MCF 10A (cell line): ENCODE measurements at regions not wholly inside any gene's neighbourhood (a gene's known extent, or its start where the extent isn't known, plus 50 kb on each side); places are given as distances from the start of the nearest gene placed in this dataset.

ENCODE experiments used
- BruUV-seq: library from RNA; stranded (reverse); fragments of 400-500 nt; replicated peaks from 2 replicates; lab custom pipeline; 2021; lab: Mats Ljungman, UMichigan
- CTCF ChIA-PET: fragments of 300-600 bp; sonication (Branson Sonifier 250); formaldehyde crosslinking; extraction: SDS; loops from one replicate; lab custom pipeline; 2021; ENCODE audit warnings: antibody characterized with exemption, inconsistent platforms; lab: Yijun Ruan, JAX
- POLR2A ChIA-PET: fragments of 300-600, 350-650 bp; sonication (Branson Sonifier 250); formaldehyde crosslinking; extraction: SDS; loops from one replicate; lab custom pipeline; 2020; ENCODE audit warnings: antibody characterized with exemption, inconsistent platforms; lab: Yijun Ruan, JAX
- DNase-seq: peaks from one replicate; pipeline ENCODE4 v3.0.0-alpha.2; 2018; ENCODE audit not compliant: unreplicated experiment
- H3K27ac Mint-ChIP-seq: one replicate; pipeline ENCODE4 v1.8.0; 2022; ENCODE audit warnings: mild to moderate bottlenecking, low read depth, mixed read lengths; ENCODE audit not compliant: unreplicated experiment
- H3K27me3 Mint-ChIP-seq: one replicate; pipeline ENCODE4 v1.8.0; 2022; ENCODE audit warnings: mixed read lengths; ENCODE audit not compliant: insufficient read depth, unreplicated experiment
- H3K36me3 Mint-ChIP-seq: one replicate; pipeline ENCODE4 v1.8.0; 2022; ENCODE audit warnings: mild to moderate bottlenecking, moderate library complexity, mixed read lengths; ENCODE audit not compliant: insufficient read depth, unreplicated experiment
- H3K4me1 Mint-ChIP-seq: one replicate; pipeline ENCODE4 v1.8.0; 2022; ENCODE audit warnings: mixed read lengths; ENCODE audit not compliant: insufficient read depth, unreplicated experiment
- H3K4me3 Mint-ChIP-seq: one replicate; pipeline ENCODE4 v1.8.0; 2022; ENCODE audit warnings: mild to moderate bottlenecking, moderate library complexity, mixed read lengths; ENCODE audit not compliant: unreplicated experiment
- H3K9me3 Mint-ChIP-seq: one replicate; pipeline ENCODE4 v1.8.0; 2022; ENCODE audit warnings: mixed read lengths; ENCODE audit not compliant: unreplicated experiment
- intact Hi-C: fragments of 100-400 bp; cut with micrococcal nuclease; formaldehyde crosslinking; loops from 2 replicates; pipeline ENCODE4 v1.14.1; 2022
- TF ChIP-seq, protein P1 (sequence below): fragments of 200-600 bp; IDR thresholded peaks from one replicate; pipeline ENCODE4 v1.8.0; 2022; ENCODE audit warnings: antibody characterized with exemption, mild to moderate bottlenecking; ENCODE audit not compliant: unreplicated experiment

- Mint-ChIP-seq H3K27me3 (no peaks in the 10 kb centered on the region), H3K27ac (peak overlapping the region; percentile 75), H3K36me3 (no peaks in the 10 kb centered on the region), H3K4me1 (peaks cover 12% of the 10 kb centered on the region), H3K9me3 (no peaks in the 10 kb centered on the region), H3K4me3 (no peak overlapping the region)
- intact Hi-C loops: no loop called here
- BruUV-seq: no TSS peak
- ChIA-PET CTCF (interaction anchor here (0.6 kb wide), 1 partner anchor 1765 kb away, joined by 3 read pairs; no protein-coding TSS in a partner anchor), POLR2A (interaction anchor here (0.6 to 0.7 kb wide), 2 partner anchors 84 to 1113 kb away, joined by 3 read pairs; no protein-coding TSS in a partner anchor)
- TF ChIP-seq, protein P1, sequence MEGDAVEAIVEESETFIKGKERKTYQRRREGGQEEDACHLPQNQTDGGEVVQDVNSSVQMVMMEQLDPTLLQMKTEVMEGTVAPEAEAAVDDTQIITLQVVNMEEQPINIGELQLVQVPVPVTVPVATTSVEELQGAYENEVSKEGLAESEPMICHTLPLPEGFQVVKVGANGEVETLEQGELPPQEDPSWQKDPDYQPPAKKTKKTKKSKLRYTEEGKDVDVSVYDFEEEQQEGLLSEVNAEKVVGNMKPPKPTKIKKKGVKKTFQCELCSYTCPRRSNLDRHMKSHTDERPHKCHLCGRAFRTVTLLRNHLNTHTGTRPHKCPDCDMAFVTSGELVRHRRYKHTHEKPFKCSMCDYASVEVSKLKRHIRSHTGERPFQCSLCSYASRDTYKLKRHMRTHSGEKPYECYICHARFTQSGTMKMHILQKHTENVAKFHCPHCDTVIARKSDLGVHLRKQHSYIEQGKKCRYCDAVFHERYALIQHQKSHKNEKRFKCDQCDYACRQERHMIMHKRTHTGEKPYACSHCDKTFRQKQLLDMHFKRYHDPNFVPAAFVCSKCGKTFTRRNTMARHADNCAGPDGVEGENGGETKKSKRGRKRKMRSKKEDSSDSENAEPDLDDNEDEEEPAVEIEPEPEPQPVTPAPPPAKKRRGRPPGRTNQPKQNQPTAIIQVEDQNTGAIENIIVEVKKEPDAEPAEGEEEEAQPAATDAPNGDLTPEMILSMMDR: no peak
- peak; percentile 9 for DNase-seq
These were observed 1911.4 kb downstream of the STIM2 start for GRCh38 chr4:28772066-28772465.

- TF ChIP-seq, protein P1: no peak
- Mint-ChIP-seq H3K36me3 (no peaks in the 10 kb centered on the region), H3K4me3 (no peak overlapping the region), H3K27ac (peak overlapping the region; percentile 75), H3K4me1 (peaks cover 12% of the 10 kb centered on the region), H3K9me3 (no peaks in the 10 kb centered on the region), H3K27me3 (no peaks in the 10 kb centered on the region)
- ChIA-PET POLR2A (no interaction called here), CTCF (interaction anchor here (0.7 to 0.9 kb wide), 2 partner anchors 434 to 1088 kb away, joined by 3 to 4 read pairs; no protein-coding TSS in a partner anchor)
- no peak for DNase-seq
- intact Hi-C loops: no loop called here
- no TSS peak for BruUV-seq
These were observed 1912.1 kb downstream of the STIM2 start for GRCh38 chr4:28772788-28773187.

DNA sequence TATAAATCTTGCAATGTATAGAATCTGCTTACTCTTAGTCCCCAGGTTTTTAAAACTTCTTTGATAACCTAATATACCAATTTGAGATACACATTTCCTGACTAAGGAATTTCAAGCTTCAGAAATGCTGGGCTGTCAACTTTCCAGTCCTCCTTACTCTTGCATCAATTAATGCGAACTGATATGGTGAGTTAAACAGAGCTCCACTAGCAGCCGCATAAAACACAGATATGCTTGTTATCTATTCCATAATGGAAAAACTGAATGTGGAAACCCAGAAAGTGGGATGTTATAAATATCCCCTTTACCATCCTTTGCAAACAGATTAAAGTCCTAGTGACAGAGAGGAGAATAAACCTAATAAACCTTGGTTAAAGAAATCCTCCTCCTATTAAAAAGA, 1913.7 kb downstream of the STIM2 start:
- H3K27me3 Mint-ChIP-seq: no peaks in the 10 kb centered on the region
- intact Hi-C loops: no loop called here
- H3K4me3 Mint-ChIP-seq: no peak overlapping the region
- TF ChIP-seq, protein P1: no peak
- H3K36me3 Mint-ChIP-seq: no peaks in the 10 kb centered on the region
- no peak overlapping the region for H3K27ac Mint-ChIP-seq
- BruUV-seq: no TSS peak
- peaks cover 12% of the 10 kb centered on the region for H3K4me1 Mint-ChIP-seq
- POLR2A ChIA-PET: no interaction called here
- CTCF ChIA-PET: no interaction called here
- H3K9me3 Mint-ChIP-seq: no peaks in the 10 kb centered on the region
- no peak for DNase-seq

GRCh38 chr4:28776004-28776403, 1915.4 kb downstream of the STIM2 start:
- intact Hi-C loops: no loop called here
- BruUV-seq: no TSS peak
- no peak for DNase-seq
- H3K4me3 Mint-ChIP-seq: no peak overlapping the region
- POLR2A ChIA-PET: no interaction called here
- TF ChIP-seq, protein P1: no peak
- H3K4me1 Mint-ChIP-seq: peaks cover 12% of the 10 kb centered on the region
- CTCF ChIA-PET: no interaction called here
- H3K27me3 Mint-ChIP-seq: no peaks in the 10 kb centered on the region
- H3K36me3 Mint-ChIP-seq: no peaks in the 10 kb centered on the region
- H3K27ac Mint-ChIP-seq: no peak overlapping the region
- H3K9me3 Mint-ChIP-seq: no peaks in the 10 kb centered on the region
